GM13977 (cell line): ENCODE measurements at regions not wholly inside any gene's neighbourhood (a gene's known extent, or its start where the extent isn't known, plus 50 kb on each side); places are given as distances from the start of the nearest gene placed in this dataset.
A peak's percentile ranks its signal among the peaks of the same experiment; 100 is the strongest.

Experiments
- DNase-seq: peaks from one replicate; pipeline ENCODE4 v3.0.0; 2012; ENCODE audit warnings: low spot score
- in situ Hi-C: fragments of 300-500 bp; cut with MboI; formaldehyde crosslinking; loops from one replicate; pipeline ENCODE4 v1.12.0; 2022; ENCODE audit warnings: low sequenced_read_pairs, low pct_unique_long_range_greater_than_20kb, mixed read lengths, inconsistent platforms; ENCODE audit not compliant: unreplicated experiment
- TF ChIP-seq, protein P1 (sequence below): IDR thresholded peaks from 2 replicates; pipeline ENCODE4 v1.5.1; 2012; ENCODE audit warnings: mild to moderate bottlenecking, control low read depth; ENCODE audit not compliant: insufficient read depth; ENCODE audit errors: extremely low read depth, missing control alignments

DNA sequence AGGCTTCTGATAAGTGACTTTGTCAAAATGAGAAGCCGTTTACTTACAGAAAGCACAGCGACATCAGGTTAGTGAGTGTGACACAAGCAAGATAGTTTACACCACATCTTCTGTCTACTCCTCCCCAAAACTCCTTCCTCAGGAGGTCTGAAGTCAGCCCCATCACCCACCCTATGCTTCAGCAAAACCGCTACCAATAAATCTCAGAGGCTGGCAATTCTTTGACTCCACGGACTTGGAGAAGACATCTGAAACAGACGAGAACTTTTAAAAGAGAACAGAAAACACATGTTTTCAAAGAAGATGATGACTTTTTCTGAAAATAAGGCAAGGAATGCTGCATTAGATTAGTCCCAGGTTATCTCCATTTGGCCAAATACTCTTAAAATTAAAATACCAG, 261.1 kb downstream of the TBC1D4 start:
- in situ Hi-C loops: no loop called here
- no peak for DNase-seq
- TF ChIP-seq, protein P1, sequence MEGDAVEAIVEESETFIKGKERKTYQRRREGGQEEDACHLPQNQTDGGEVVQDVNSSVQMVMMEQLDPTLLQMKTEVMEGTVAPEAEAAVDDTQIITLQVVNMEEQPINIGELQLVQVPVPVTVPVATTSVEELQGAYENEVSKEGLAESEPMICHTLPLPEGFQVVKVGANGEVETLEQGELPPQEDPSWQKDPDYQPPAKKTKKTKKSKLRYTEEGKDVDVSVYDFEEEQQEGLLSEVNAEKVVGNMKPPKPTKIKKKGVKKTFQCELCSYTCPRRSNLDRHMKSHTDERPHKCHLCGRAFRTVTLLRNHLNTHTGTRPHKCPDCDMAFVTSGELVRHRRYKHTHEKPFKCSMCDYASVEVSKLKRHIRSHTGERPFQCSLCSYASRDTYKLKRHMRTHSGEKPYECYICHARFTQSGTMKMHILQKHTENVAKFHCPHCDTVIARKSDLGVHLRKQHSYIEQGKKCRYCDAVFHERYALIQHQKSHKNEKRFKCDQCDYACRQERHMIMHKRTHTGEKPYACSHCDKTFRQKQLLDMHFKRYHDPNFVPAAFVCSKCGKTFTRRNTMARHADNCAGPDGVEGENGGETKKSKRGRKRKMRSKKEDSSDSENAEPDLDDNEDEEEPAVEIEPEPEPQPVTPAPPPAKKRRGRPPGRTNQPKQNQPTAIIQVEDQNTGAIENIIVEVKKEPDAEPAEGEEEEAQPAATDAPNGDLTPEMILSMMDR: no peak

DNA sequence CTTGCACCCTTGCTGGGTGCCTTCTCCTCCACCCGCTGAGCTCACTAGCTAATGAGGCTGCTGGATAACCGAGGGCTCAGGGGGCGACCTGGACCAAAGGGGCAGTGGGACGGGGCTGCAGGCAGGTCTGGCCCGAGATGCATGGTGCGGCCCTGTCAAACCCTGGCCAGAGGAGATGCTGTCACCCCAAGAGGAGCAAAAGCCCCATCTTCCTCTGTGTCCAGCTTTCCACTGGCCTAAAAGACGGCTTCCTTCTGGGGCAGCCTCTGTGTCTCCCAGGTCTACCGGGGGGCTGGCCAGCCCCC, 261.8 kb downstream of the TBC1D4 start:
- in situ Hi-C loops: no loop called here
- DNase-seq: no peak
- TF ChIP-seq, protein P1: no peak

DNA sequence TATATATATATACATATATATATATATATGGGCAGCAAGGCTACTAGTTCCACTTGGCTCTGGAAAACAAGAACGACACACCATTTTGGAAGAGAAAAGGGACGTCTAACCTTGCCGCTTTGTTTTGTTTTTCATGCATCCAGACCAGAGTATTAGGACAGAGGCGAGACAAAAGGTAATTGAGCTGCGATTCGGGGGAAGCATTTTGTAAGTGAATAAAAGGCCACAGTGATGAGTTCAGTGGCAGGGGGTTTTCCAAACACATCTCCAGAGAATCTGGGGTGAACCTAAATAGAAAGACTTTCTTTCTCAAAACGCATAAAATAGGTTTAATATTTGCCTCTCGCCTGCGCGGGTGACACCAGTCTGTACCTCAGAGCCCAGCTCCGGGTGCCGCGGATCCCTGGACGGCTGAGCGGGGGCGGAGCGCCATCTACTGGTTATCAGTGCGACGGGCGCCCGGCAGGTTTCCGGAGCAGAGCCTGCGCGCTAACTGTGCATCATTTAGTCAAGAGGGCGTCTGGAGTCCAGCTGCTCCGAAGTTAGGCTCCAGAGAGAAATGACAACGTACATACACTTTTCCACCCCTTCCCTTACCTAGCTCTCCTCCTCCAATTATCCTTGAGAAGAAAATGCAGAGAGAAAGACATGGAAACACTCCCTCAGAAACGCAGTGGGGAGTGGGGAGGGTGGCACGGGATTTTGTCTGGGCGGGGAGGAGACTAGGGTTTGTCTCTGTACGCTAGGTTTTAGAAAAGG, 262.3 kb downstream of the TBC1D4 start:
- TF ChIP-seq, protein P1: peak; percentile 97
- in situ Hi-C loops: no loop called here
- DNase-seq: peak; percentile 82

DNA sequence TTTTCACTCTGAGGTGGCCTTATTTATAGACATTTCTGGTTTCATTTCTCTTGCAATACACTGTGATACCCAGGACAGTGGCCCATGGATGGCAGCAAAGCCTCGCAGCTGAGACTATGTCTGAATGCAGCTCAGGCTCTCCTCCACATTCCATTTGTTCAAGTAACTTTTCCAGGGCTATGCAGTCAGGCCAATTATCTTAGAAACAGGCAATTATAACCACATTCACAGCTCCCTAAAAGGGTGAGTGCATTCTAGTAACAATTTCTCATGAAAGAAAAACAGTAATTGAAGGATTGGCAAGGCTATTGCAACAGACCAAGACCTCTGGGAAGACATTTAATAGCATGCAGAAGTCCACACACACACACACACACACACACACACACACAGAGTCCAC, 264.0 kb downstream of the TBC1D4 start:
- no peak for DNase-seq
- in situ Hi-C loops: no loop called here
- TF ChIP-seq, protein P1: no peak

DNA sequence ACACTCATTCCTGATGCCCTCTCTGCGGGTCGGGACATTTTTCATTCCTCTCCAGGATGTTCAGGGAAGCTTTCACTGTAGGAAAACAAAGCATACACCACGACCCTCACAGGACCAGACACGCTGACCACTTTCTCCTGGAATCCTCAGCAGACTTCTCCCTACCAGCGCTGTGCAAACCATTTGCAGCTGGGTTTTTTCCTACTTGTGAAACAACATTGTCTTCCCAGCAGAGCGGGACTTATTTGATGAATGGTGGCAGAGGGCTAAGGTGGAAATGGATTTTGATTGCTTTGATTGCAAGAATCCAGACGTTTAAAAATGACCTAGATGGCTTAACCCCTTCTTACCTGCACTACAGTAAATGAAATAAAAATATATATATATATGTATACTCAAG, 265.9 kb downstream of the TBC1D4 start:
- no peak for DNase-seq
- in situ Hi-C loops: no loop called here
- TF ChIP-seq, protein P1: no peak

DNA sequence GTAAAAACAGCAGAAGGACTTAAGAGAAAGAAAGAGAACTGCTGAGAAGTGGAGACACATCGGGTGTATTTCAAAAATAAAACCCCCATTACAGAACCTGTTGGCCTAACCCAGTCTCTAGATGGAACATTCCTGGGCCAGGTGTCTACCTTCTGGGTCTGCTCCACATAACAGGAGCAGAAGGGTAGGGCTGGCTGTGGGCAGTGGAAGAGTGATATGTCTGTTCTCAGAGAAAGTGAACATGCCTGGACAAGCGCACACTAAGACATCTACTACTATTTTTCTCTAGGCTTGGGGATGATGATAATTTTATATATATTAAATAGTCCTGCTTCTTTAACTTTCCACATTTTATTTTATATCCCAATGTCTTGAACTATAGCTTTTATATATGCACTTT, 267.1 kb downstream of the TBC1D4 start:
- TF ChIP-seq, protein P1: no peak
- in situ Hi-C loops: no loop called here
- DNase-seq: no peak
